ENCODE measurements at regions not wholly inside any gene's neighbourhood (a gene's known extent, or its start where the extent isn't known, plus 50 kb on each side); places are given as distances from the start of the nearest gene placed in this dataset.

DNA sequence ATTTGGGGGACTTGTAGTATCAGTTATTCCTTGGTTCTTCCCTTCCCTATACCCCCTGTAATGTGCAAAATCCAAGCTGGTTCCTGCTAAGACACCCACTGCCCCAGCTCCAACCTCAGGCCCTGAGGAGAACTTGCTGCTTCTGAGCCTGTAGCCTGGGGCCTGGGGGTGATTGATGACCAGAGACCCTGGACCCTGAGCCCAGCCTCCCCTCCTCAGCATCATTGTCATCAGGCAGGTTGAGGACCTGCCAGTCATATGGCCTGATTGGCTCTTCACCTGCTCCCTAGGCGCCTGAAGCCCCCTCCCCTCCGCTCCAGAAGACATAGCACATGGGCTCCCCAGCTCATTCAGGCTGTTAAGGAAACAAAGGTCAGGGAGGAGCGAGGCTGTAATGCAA is 73.8 kb upstream of the YWHAQ start:
- TF ChIP-seq, protein P1, sequence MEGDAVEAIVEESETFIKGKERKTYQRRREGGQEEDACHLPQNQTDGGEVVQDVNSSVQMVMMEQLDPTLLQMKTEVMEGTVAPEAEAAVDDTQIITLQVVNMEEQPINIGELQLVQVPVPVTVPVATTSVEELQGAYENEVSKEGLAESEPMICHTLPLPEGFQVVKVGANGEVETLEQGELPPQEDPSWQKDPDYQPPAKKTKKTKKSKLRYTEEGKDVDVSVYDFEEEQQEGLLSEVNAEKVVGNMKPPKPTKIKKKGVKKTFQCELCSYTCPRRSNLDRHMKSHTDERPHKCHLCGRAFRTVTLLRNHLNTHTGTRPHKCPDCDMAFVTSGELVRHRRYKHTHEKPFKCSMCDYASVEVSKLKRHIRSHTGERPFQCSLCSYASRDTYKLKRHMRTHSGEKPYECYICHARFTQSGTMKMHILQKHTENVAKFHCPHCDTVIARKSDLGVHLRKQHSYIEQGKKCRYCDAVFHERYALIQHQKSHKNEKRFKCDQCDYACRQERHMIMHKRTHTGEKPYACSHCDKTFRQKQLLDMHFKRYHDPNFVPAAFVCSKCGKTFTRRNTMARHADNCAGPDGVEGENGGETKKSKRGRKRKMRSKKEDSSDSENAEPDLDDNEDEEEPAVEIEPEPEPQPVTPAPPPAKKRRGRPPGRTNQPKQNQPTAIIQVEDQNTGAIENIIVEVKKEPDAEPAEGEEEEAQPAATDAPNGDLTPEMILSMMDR (conservative IDR thresholded peaks at IDR 0.05): no peak
- no peak for TF ChIP-seq ZFX (IDR thresholded peaks at IDR 0.05)

Data from C4-2B (cell line).